Loucy (cell line): ENCODE measurements at regions not wholly inside any gene's neighbourhood (a gene's known extent, or its start where the extent isn't known, plus 50 kb on each side); places are given as distances from the start of the nearest gene placed in this dataset.

Source experiments
- EZH2phosphoT487 ChIP-seq: fragments of 200-600 bp; IDR thresholded peaks from 2 replicates; pipeline ENCODE4 v1.6.1; 2018; ENCODE audit warnings: antibody characterized with exemption, mild to moderate bottlenecking, moderate library complexity, borderline replicate concordance
- TF ChIP-seq, protein P1 (sequence below): fragments of 200-600 bp; sonication (generic); conservative IDR thresholded peaks from 2 replicates; pipeline ENCODE4 v1.5.1; 2014; ENCODE audit warnings: mild to moderate bottlenecking, antibody characterized with exemption, low read length

DNA sequence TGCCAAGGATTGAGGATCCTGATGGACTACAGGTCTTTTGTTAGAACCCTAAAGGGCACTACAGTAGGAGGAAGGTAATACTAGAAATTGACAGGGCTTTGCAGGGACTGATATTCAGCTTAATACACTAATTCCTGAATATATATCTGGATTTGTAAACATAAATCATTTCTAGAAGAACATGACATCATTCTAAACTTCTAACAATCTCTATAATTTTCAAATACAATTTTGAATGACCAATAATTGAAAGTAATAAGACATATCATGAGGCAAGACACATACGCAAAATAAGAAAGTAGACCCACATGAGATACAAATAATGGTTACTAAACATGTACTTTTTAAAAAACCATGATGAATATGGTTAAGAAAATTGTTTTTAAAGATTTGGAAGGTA, 52.4 kb upstream of the LRRC8B start:
- TF ChIP-seq, protein P1, sequence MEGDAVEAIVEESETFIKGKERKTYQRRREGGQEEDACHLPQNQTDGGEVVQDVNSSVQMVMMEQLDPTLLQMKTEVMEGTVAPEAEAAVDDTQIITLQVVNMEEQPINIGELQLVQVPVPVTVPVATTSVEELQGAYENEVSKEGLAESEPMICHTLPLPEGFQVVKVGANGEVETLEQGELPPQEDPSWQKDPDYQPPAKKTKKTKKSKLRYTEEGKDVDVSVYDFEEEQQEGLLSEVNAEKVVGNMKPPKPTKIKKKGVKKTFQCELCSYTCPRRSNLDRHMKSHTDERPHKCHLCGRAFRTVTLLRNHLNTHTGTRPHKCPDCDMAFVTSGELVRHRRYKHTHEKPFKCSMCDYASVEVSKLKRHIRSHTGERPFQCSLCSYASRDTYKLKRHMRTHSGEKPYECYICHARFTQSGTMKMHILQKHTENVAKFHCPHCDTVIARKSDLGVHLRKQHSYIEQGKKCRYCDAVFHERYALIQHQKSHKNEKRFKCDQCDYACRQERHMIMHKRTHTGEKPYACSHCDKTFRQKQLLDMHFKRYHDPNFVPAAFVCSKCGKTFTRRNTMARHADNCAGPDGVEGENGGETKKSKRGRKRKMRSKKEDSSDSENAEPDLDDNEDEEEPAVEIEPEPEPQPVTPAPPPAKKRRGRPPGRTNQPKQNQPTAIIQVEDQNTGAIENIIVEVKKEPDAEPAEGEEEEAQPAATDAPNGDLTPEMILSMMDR, result no peak
- TF ChIP-seq EZH2phosphoT487, result no peak
